ENCODE measurements at regions not wholly inside any gene's neighbourhood (a gene's known extent, or its start where the extent isn't known, plus 50 kb on each side); places are given as distances from the start of the nearest gene placed in this dataset.
A peak's percentile ranks its signal among the peaks of the same experiment; 100 is the strongest.

GRCh38 chr11:122453586-122453985 is 201.9 kb upstream of the UBASH3B start:
- TF ChIP-seq CTCF (IDR thresholded peaks at IDR 0.05), result no peak
- DNase-seq (ENCODE audit: low spot score), result no peak
- Histone ChIP-seq H3K27me3 (no peaks in the 10 kb centered on the region), H3K4me1 (no peaks in the 10 kb centered on the region), H3K27ac (no peak overlapping the region), H3K36me3 (no peaks in the 10 kb centered on the region), H3K4me3 (no peak overlapping the region), H3K9me3 (peaks cover 0 to 7% of the 10 kb centered on the region in 2 donors)

- Histone ChIP-seq H3K9me3 (no peaks in the 10 kb centered on the region), H3K4me3 (no peak overlapping the region), H3K27ac (no peak overlapping the region), H3K27me3 (no peaks in the 10 kb centered on the region), H3K4me1 (no peaks in the 10 kb centered on the region), H3K36me3 (no peaks in the 10 kb centered on the region)
- DNase-seq (ENCODE audit: low spot score), result no peak
- no peak for TF ChIP-seq CTCF (IDR thresholded peaks at IDR 0.05)
These were observed 203.6 kb upstream of the UBASH3B start for GRCh38 chr11:122451911-122452310.

GRCh38 chr11:122441666-122442035 is 213.9 kb upstream of the UBASH3B start:
- peak overlapping the region in 1 of 2 donors; percentile 54 for H3K4me3 ChIP-seq
- no peaks in the 10 kb centered on the region for H3K9me3 ChIP-seq
- no peaks in the 10 kb centered on the region for H3K36me3 ChIP-seq
- DNase-seq (ENCODE audit: low spot score), result no peak
- no peak for TF ChIP-seq CTCF (IDR thresholded peaks at IDR 0.05)
- H3K27ac ChIP-seq, result peak overlapping the region; percentile 79 to 84
- no peaks in the 10 kb centered on the region for H3K27me3 ChIP-seq
- H3K4me1 ChIP-seq, result peaks cover 0 to 20% of the 10 kb centered on the region in 2 donors

DNA sequence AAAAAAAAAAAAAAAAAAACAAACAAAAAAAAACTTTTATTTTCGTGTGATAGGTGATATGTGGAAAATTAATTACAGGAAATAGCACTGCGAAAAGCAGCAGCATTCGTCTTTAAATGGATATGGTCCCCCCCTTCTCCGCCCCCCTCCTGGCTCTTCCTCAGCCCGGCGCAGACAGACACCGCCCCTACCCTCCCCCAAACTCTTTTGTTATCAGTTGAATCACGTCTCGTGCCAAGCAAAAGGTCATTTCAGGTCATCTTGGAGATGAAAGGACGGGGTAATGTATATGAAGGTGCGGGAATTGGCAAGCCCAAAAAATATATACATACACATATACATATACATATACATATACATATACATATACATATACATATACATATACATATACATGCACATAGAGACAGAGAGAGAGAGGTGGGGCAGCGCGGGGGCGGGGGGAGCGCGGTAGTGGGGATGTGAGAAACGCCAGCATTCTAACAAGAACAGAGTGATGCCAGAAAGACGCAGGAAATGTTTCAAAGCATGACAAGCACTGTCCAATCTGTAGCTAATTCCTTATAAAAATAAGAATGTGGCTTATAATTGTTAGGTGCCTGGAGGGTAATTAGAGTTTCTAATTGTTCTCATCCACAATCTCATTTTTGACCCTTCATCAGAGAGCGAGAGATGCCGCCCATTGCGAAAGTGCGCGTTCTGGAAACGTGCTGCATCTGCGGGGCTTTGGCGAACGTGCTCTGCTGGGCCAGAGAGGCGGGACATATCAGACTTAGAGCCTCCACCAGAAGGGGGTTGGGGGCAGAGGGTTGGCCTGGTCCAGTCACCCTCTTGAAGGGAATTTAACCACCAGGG is 214.5 kb upstream of the UBASH3B start:
- H3K4me3 ChIP-seq, result peak overlapping the region; percentile 51 to 54
- no peaks in the 10 kb centered on the region for H3K27me3 ChIP-seq
- peaks cover 0 to 20% of the 10 kb centered on the region in 2 donors for H3K4me1 ChIP-seq
- DNase-seq (ENCODE audit: low spot score), result peak; percentile 68
- peak overlapping the region; percentile 79 to 84 for H3K27ac ChIP-seq
- no peaks in the 10 kb centered on the region for H3K9me3 ChIP-seq
- no peak for TF ChIP-seq CTCF (IDR thresholded peaks at IDR 0.05)
- no peaks in the 10 kb centered on the region for H3K36me3 ChIP-seq

GRCh38 chr11:122439866-122440810 is 215.4 kb upstream of the UBASH3B start:
- peak overlapping the region; percentile 79 to 84 for H3K27ac ChIP-seq
- peak; percentile 75 for DNase-seq (ENCODE audit: low spot score)
- peak overlapping the region; percentile 51 to 54 for H3K4me3 ChIP-seq
- TF ChIP-seq CTCF (IDR thresholded peaks at IDR 0.05), result no peak
- H3K4me1 ChIP-seq, result peaks cover 0 to 20% of the 10 kb centered on the region in 2 donors
- no peaks in the 10 kb centered on the region for H3K27me3 ChIP-seq
- H3K36me3 ChIP-seq, result no peaks in the 10 kb centered on the region
- H3K9me3 ChIP-seq, result no peaks in the 10 kb centered on the region
